Mesendoderm (in vitro differentiated cells): ENCODE measurements at regions not wholly inside any gene's neighbourhood (a gene's known extent, or its start where the extent isn't known, plus 50 kb on each side); places are given as distances from the start of the nearest gene placed in this dataset.
A peak's percentile ranks its signal among the peaks of the same experiment; 100 is the strongest.

Experiments used
- DNase-seq: peaks from one replicate; pipeline ENCODE4 v3.0.0; 2013
- H2AK5ac ChIP-seq: 2 replicates; pipeline ENCODE4 v1.6.1; 2013; ENCODE audit warnings: low read length, inconsistent platforms
- H2BK120ac ChIP-seq: 2 replicates; pipeline ENCODE4 v1.6.1; 2013; ENCODE audit warnings: low read depth, mild to moderate bottlenecking, low read length, moderate library complexity, mixed read lengths
- H2BK15ac ChIP-seq: replicated peaks from 2 replicates; pipeline ENCODE4 v1.6.1; 2013; ENCODE audit warnings: low read depth, mild to moderate bottlenecking, moderate library complexity
- H2BK5ac ChIP-seq: 2 replicates; pipeline ENCODE4 v1.6.1; 2013; ENCODE audit warnings: low read length, inconsistent platforms
- H3K18ac ChIP-seq: 2 replicates; pipeline ENCODE4 v1.6.1; 2013; ENCODE audit warnings: mild to moderate bottlenecking, low read length, mixed read lengths
- H3K23ac ChIP-seq: one replicate; pipeline ENCODE4 v1.6.1; 2013; ENCODE audit warnings: low read length
- H3K27ac ChIP-seq: 2 replicates; pipeline ENCODE4 v1.5.1; 2013; ENCODE audit warnings: low read depth, mild to moderate bottlenecking, inconsistent platforms, low read length, moderate library complexity
- H3K27me3 ChIP-seq: 2 replicates; pipeline ENCODE4 v1.6.1; 2013; ENCODE audit warnings: low read length, control low read depth, mild to moderate bottlenecking, inconsistent platforms; ENCODE audit not compliant: insufficient read depth, poor library complexity
- H3K36me3 ChIP-seq: 2 replicates; pipeline ENCODE4 v1.6.1; 2013; ENCODE audit warnings: low read length, inconsistent platforms; ENCODE audit not compliant: control insufficient read depth, insufficient read depth
- H3K4ac ChIP-seq: one replicate; pipeline ENCODE4 v1.6.1; 2013; ENCODE audit warnings: low read depth, mild to moderate bottlenecking, low read length, moderate library complexity
- H3K4me1 ChIP-seq: 2 replicates; pipeline ENCODE4 v1.6.1; 2013; ENCODE audit warnings: low read depth, low read length, inconsistent platforms; ENCODE audit not compliant: control insufficient read depth
- H3K4me2 ChIP-seq: 2 replicates; pipeline ENCODE4 v1.6.1; 2013; ENCODE audit warnings: low read length
- H3K4me3 ChIP-seq: 2 replicates; pipeline ENCODE4 v1.5.1; 2013; ENCODE audit warnings: mild to moderate bottlenecking, low read length
- H3K56ac ChIP-seq: one replicate; pipeline ENCODE4 v1.6.1; 2013; ENCODE audit warnings: low read length
- H3K79me1 ChIP-seq: 2 replicates; pipeline ENCODE4 v1.6.1; 2013; ENCODE audit warnings: low read length, inconsistent platforms
- H3K79me2 ChIP-seq: 2 replicates; pipeline ENCODE4 v1.6.1; 2013; ENCODE audit warnings: mild to moderate bottlenecking, low read length; ENCODE audit not compliant: control insufficient read depth, insufficient read depth
- H3K9ac ChIP-seq: 2 replicates; pipeline ENCODE4 v1.6.1; 2013; ENCODE audit warnings: low read length, inconsistent platforms
- H4K5ac ChIP-seq: one replicate; pipeline ENCODE4 v1.6.1; 2013; ENCODE audit warnings: low read length
- H4K8ac ChIP-seq: one replicate; pipeline ENCODE4 v1.6.1; 2013; ENCODE audit warnings: low read depth, mild to moderate bottlenecking, control low read depth, low read length, moderate library complexity
- WGBS: extraction: QIAGEN DNeasy Blood & Tissue Kit; methylation state at CpG from one replicate; pipeline ENCODE4 v1.1.7; 2013; ENCODE audit warnings: low lambda C conversion rate, missing lambda C conversion rate; ENCODE audit not compliant: insufficient coverage; ENCODE audit errors: extremely low coverage; 5-methylcytosine and 5-hydroxymethylcytosine counted together

DNA sequence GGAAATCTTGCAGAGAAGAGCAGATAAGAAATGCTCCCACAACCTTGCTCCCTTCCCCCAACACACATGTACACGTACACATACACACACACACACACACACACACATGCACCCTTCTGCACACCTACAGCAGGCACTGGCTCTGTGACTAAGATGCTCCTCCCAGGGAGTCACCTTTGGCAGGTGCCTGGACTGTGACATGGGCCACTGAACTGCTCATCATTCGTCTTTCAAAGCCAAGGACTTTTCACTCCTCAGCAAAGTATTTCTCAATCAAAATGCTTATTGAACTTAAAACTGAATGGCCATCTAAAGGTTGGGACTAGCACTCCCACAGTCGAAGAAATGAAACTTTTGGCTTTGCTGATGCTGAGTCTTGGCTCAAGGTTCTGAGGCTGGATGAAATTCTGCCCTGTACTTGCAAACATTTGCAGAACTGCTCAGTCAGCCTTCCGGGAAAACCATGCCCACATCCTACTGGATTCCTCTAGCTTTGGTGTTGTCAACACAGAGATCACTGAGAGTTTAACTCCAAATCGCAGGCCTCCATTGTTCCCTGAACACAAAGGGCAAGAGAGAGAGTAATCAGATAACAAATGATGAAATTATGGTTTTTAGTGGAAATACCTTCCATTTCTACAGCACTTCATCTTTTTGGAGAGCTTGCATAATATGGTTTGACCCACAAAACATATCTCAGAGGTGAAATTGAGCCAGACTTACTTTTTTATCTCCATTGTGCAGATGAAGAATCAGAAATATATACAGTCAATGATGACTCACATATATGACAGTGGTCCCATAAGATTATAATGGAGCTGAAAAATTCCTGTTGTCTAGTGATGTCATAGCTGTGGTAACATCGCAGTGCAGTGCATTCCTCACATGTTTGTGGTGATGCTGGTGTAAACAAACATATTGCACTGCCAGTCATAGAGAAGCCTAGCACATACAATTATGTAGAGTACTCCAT lies 72.4 kb upstream of the BCAR3 start:
- no peak overlapping the region for H3K18ac ChIP-seq
- no peak overlapping the region for H3K4me2 ChIP-seq
- H2BK15ac ChIP-seq, result no peak overlapping the region
- no peaks in the 10 kb centered on the region for H3K36me3 ChIP-seq
- H4K5ac ChIP-seq, result no peak overlapping the region
- no peak overlapping the region for H2BK120ac ChIP-seq
- H3K56ac ChIP-seq, result no peak overlapping the region
- H3K4me1 ChIP-seq, result peaks cover 3% of the 10 kb centered on the region
- no peak overlapping the region for H3K9ac ChIP-seq
- no peak overlapping the region for H3K23ac ChIP-seq
- no CpG with 5 or more reads among the region's 6 CpGs for WGBS
- H2AK5ac ChIP-seq, result no peak overlapping the region
- H3K79me1 ChIP-seq, result no peaks in the 10 kb centered on the region
- no peaks in the 10 kb centered on the region for H3K79me2 ChIP-seq
- H3K4me3 ChIP-seq, result no peak overlapping the region
- H4K8ac ChIP-seq, result no peak overlapping the region
- no peaks in the 10 kb centered on the region for H3K27me3 ChIP-seq
- H3K4ac ChIP-seq, result no peak overlapping the region
- H2BK5ac ChIP-seq, result no peak overlapping the region
- no peak for DNase-seq
- no peak overlapping the region for H3K27ac ChIP-seq

DNA sequence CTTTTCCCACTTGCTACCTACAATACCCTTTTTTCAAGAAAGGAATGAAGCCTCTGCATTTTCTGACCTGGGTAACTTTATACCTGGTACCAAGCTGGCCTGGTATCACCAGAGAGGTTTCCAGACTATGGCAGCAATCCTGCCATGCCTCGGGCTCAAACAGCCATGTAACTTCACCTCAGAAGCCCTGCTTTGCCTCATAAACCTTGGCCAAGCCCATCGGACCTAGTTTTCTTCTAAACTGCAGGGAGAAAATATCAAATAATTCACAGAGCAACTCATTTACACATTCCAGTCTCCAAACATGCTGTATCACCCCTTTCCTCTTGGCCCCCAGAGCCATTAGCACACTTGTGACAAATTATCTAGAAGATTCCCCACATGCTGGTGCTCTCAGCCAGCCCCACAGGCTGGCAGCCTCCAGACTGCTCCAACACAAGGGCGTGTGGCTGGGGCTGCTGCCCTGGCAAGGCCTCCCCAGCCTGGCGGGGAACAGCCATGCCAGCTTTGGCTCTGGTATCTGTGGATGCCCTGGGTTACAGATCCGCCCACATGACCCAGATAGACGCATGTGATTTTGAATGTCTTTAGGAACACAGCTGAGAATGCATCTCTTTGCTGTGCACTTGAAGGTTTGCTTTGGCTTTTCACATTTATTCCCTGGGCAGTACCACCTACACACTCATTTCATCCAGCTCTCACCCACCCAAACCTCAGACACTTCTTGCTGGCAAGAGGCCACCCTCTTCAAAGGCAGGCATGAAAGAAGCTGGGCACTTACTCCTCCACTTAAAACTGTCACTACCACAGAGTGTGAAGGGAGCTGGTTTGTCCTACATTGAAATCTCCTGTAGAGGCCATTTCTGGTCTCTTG lies 70.0 kb upstream of the BCAR3 start:
- Histone ChIP-seq H3K23ac (no peak overlapping the region), H2BK15ac (no peak overlapping the region)

DNA sequence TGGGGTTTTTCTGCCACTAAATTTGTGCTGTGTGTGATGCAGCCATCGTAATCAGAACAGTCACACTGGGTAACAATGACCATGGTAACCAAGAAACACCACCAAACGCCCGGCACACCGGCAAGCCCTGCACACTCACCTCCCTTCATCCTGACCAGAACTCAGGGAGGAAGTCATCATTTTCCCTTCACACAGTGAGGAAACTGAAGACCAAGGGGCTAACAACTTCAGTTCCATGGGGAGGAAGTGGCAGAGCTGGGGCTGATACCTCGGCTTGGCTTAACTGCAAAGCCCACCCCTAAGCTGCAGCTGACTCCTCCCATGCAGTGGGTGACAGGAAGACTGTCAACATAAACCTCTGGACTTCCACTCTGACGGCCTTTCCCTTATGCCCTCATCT lies 69.3 kb upstream of the BCAR3 start:
- H2BK15ac ChIP-seq, result no peak overlapping the region
- no peak overlapping the region for H2BK120ac ChIP-seq
- no peaks in the 10 kb centered on the region for H3K36me3 ChIP-seq
- no peak overlapping the region for H4K5ac ChIP-seq
- no peak overlapping the region for H3K56ac ChIP-seq
- WGBS, result no CpG with 5 or more reads among the region's 6 CpGs
- H3K27me3 ChIP-seq, result no peaks in the 10 kb centered on the region
- H2BK5ac ChIP-seq, result no peak overlapping the region
- H2AK5ac ChIP-seq, result no peak overlapping the region
- no peak overlapping the region for H3K9ac ChIP-seq
- no peak overlapping the region for H3K4me2 ChIP-seq
- H4K8ac ChIP-seq, result no peak overlapping the region
- DNase-seq, result peak; percentile 26
- H3K4ac ChIP-seq, result no peak overlapping the region
- H3K4me3 ChIP-seq, result no peak overlapping the region
- no peak overlapping the region for H3K23ac ChIP-seq
- H3K4me1 ChIP-seq, result peaks cover 3% of the 10 kb centered on the region
- H3K79me2 ChIP-seq, result no peaks in the 10 kb centered on the region
- H3K27ac ChIP-seq, result no peak overlapping the region
- no peak overlapping the region for H3K18ac ChIP-seq
- no peaks in the 10 kb centered on the region for H3K79me1 ChIP-seq

More for the DNA sequence above, 70.0 kb upstream of the BCAR3 start:
- Histone ChIP-seq H3K9ac (no peak overlapping the region), H4K8ac (no peak overlapping the region), H4K5ac (no peak overlapping the region), H3K79me1 (no peaks in the 10 kb centered on the region), H3K56ac (no peak overlapping the region), H2BK5ac (no peak overlapping the region), H3K4me2 (no peak overlapping the region), H2BK120ac (no peak overlapping the region), H3K27ac (no peak overlapping the region), H3K4me3 (no peak overlapping the region), H3K79me2 (no peaks in the 10 kb centered on the region), H3K27me3 (no peaks in the 10 kb centered on the region), H3K36me3 (no peaks in the 10 kb centered on the region), H3K4me1 (peaks cover 3% of the 10 kb centered on the region), H3K4ac (no peak overlapping the region), H3K18ac (no peak overlapping the region), H2AK5ac (no peak overlapping the region)
- WGBS, result no CpG with 5 or more reads among the region's 6 CpGs
- no peak for DNase-seq

DNA sequence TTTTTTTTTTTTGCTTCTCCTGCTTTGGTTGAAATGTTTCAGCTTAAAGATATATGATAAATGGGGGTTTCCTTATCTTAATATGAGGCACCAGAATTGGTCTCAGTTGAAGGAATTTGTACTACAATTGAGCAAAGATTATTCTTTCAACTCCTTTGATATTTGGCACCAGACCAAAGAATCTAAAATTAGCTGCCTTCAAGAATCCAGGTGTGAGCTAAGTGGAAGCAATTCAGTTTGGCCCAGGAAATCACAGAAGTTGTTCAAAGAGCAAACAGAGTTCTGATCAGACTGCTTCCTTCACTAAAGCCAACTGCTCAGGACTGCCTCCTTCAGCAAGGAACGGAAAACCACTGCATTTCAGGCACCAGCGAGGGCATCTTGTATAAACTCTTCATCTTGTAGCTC lies 68.3 kb upstream of the BCAR3 start:
- Histone ChIP-seq H3K79me2 (no peaks in the 10 kb centered on the region), H3K27me3 (no peaks in the 10 kb centered on the region), H3K9ac (no peak overlapping the region), H3K4me3 (no peak overlapping the region), H3K18ac (no peak overlapping the region), H3K56ac (no peak overlapping the region), H3K23ac (no peak overlapping the region), H3K36me3 (no peaks in the 10 kb centered on the region), H4K5ac (no peak overlapping the region), H4K8ac (no peak overlapping the region), H3K79me1 (no peaks in the 10 kb centered on the region), H2BK5ac (no peak overlapping the region), H2BK120ac (no peak overlapping the region), H3K27ac (no peak overlapping the region), H2AK5ac (no peak overlapping the region), H3K4me2 (no peak overlapping the region), H2BK15ac (no peak overlapping the region), H3K4me1 (peaks cover 3% of the 10 kb centered on the region), H3K4ac (no peak overlapping the region)
- WGBS, result no CpG with 5 or more reads among the region's 2 CpGs
- DNase-seq, result peak; percentile 68

DNA sequence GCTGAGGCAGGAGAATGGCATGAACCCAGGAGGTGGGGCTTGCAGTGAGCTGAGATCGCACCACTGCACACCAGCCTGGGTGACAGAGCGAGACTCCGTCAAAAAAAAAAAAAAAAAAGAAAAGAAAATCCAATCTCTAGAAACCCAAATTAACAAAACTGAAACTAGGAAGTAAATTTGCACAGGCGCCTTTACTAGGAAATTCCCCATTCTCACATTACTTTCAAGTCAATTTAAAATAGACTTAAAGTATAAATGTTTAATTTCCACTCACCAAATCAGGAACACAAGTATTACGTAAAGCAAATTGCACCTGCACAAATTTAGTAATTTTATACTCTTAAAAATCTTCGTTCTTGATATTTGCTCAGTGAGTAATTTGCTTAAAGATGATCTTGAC lies 67.8 kb upstream of the BCAR3 start:
- no peaks in the 10 kb centered on the region for H3K27me3 ChIP-seq
- peaks cover 3% of the 10 kb centered on the region for H3K4me1 ChIP-seq
- no peak overlapping the region for H3K27ac ChIP-seq
- no peak overlapping the region for H4K8ac ChIP-seq
- H2BK15ac ChIP-seq, result no peak overlapping the region
- no peaks in the 10 kb centered on the region for H3K79me1 ChIP-seq
- H3K36me3 ChIP-seq, result no peaks in the 10 kb centered on the region
- no peak overlapping the region for H3K23ac ChIP-seq
- no CpG with 5 or more reads among the region's 6 CpGs for WGBS
- H3K4me3 ChIP-seq, result no peak overlapping the region
- no peak overlapping the region for H2BK120ac ChIP-seq
- H2AK5ac ChIP-seq, result no peak overlapping the region
- no peak overlapping the region for H3K4me2 ChIP-seq
- H4K5ac ChIP-seq, result no peak overlapping the region
- H3K79me2 ChIP-seq, result no peaks in the 10 kb centered on the region
- DNase-seq, result no peak
- no peak overlapping the region for H3K4ac ChIP-seq
- no peak overlapping the region for H3K9ac ChIP-seq
- no peak overlapping the region for H3K18ac ChIP-seq
- H3K56ac ChIP-seq, result no peak overlapping the region
- H2BK5ac ChIP-seq, result no peak overlapping the region
